ENCODE measurements at regions not wholly inside any gene's neighbourhood (a gene's known extent, or its start where the extent isn't known, plus 50 kb on each side); places are given as distances from the start of the nearest gene placed in this dataset.
A peak's percentile ranks its signal among the peaks of the same experiment; 100 is the strongest.

GRCh38 chr10:7054915-7055314, 355.9 kb downstream of the SFMBT2 start (continued):
- TF ChIP-seq ARID3B (CRISPR knock-in tag; IDR thresholded peaks at IDR 0.05; ENCODE audit: borderline replicate concordance) (no peak), SAP30 (IDR thresholded peaks at IDR 0.05; ENCODE audit: borderline replicate concordance, insufficient read depth, low read depth, low read length, poor library complexity, severe bottlenecking) (no peak), MLLT1 (IDR thresholded peaks at IDR 0.05) (no peak), ZNF407 (IDR thresholded peaks at IDR 0.05; ENCODE audit: low read depth) (no peak), MAFG (tag; conservative IDR thresholded peaks at IDR 0.05) (peak; percentile 23; the same call in 1 of the 2 replicates), ZKSCAN8 (CRISPR knock-in tag; IDR thresholded peaks at IDR 0.05) (no peak), RBM25 (IDR thresholded peaks at IDR 0.05; ENCODE audit: low read depth, low read length, severe bottlenecking) (no peak), SIRT6 (IDR thresholded peaks at IDR 0.05; ENCODE audit: low read depth, low read length) (no peak), MIER1 (IDR thresholded peaks at IDR 0.05; ENCODE audit: low read depth) (no peak), HMBOX1 (IDR thresholded peaks at IDR 0.05) (no peak), PML (IDR thresholded peaks at IDR 0.05; ENCODE audit: low read length) (no peak)
